Natural killer cell (primary cell): ENCODE measurements at regions not wholly inside any gene's neighbourhood (a gene's known extent, or its start where the extent isn't known, plus 50 kb on each side); places are given as distances from the start of the nearest gene placed in this dataset.

Experiments used
- ATAC-seq, 3 donors: fragments of 150-1000 bp in 2 of 3; fragments of 200-7000 bp in 1 of 3; cut with Tn5 transposase; 1 replicate in 1 of 3; 2 replicates in 2 of 3; pipeline ENCODE4 v1.10.0; 2021; ENCODE audit warnings: mild to moderate bottlenecking in 2 of 3, moderate library complexity in 2 of 3
- DNase-seq, 2 donors: peaks; one replicate each; pipeline versions ENCODE4 v3.0.0 to v3.0.0-alpha.2; 2013 to 2021; ENCODE audit warnings: mixed read lengths in 1 of 2
- H3K27ac ChIP-seq: one replicate; pipeline ENCODE4 v1.5.1; 2013; ENCODE audit warnings: mild to moderate bottlenecking, low read length
- H3K27me3 ChIP-seq: one replicate; pipeline ENCODE4 v1.6.1; 2013; ENCODE audit warnings: low read length; ENCODE audit not compliant: control insufficient read depth, insufficient read depth
- H3K36me3 ChIP-seq: one replicate; pipeline ENCODE4 v1.6.1; 2013; ENCODE audit warnings: low read length; ENCODE audit not compliant: control insufficient read depth, insufficient read depth
- H3K4me1 ChIP-seq: one replicate; pipeline ENCODE4 v1.6.1; 2013; ENCODE audit warnings: low read length; ENCODE audit not compliant: control insufficient read depth, insufficient read depth
- H3K4me3 ChIP-seq: one replicate; pipeline ENCODE4 v1.5.1; 2013; ENCODE audit warnings: low read length
- H3K9me3 ChIP-seq: one replicate; pipeline ENCODE4 v1.6.1; 2013; ENCODE audit warnings: low read length; ENCODE audit not compliant: control insufficient read depth, insufficient read depth
- H3K27ac Mint-ChIP-seq, 2 donors: one replicate each; pipeline ENCODE4 v1.8.0; 2022; ENCODE audit warnings: mild to moderate bottlenecking in 2 of 2, mixed read lengths in 2 of 2, moderate library complexity in 1 of 2
- H3K27me3 Mint-ChIP-seq, 2 donors: one replicate each; pipeline ENCODE4 v1.8.0; 2022; ENCODE audit warnings: low read depth in 2 of 2, mixed read lengths in 2 of 2
- H3K36me3 Mint-ChIP-seq: one replicate; pipeline ENCODE4 v1.8.0; 2022; ENCODE audit warnings: mixed read lengths
- H3K4me1 Mint-ChIP-seq, 2 donors: one replicate each; pipeline ENCODE4 v1.8.0; 2022; ENCODE audit warnings: mixed read lengths in 2 of 2
- H3K4me3 Mint-ChIP-seq: one replicate; pipeline ENCODE4 v1.8.0; 2022; ENCODE audit warnings: mild to moderate bottlenecking, moderate library complexity, mixed read lengths
- H3K9me3 Mint-ChIP-seq, 2 donors: one replicate each; pipeline ENCODE4 v1.8.0; 2022; ENCODE audit warnings: mixed read lengths in 2 of 2
- WGBS: methylation state at CpG from one replicate; pipeline ENCODE4 v1.1.7; 2013; ENCODE audit warnings: missing lambda C conversion rate; ENCODE audit not compliant: insufficient coverage; 5-methylcytosine and 5-hydroxymethylcytosine counted together
- intact Hi-C: fragments of 100-400 bp; cut with micrococcal nuclease; formaldehyde crosslinking; loops from one replicate; pipeline ENCODE4 v1.14.2; 2022
- TF ChIP-seq, protein P1 (sequence below): fragments of 200-600 bp; IDR thresholded peaks from one replicate; pipeline ENCODE4 v1.8.0; 2022; ENCODE audit warnings: antibody characterized with exemption

- H3K4me1 ChIP-seq = no peaks in the 10 kb centered on the region
- 90% methylated on average over 8 of the region's 8 CpGs for WGBS
- H3K27me3 ChIP-seq = no peaks in the 10 kb centered on the region
- no peak overlapping the region for H3K27ac ChIP-seq
- Mint-ChIP-seq H3K27ac (no peak overlapping the region), H3K4me3 (no peak overlapping the region), H3K27me3 (no peaks in the 10 kb centered on the region), H3K36me3 (peaks cover 31% of the 10 kb centered on the region), H3K4me1 (no peaks in the 10 kb centered on the region), H3K9me3 (peaks cover 20 to 23% of the 10 kb centered on the region in 2 donors)
- intact Hi-C loops = no loop called here
- DNase-seq (no peak), ATAC-seq (no peak)
- no peaks in the 10 kb centered on the region for H3K36me3 ChIP-seq
- H3K4me3 ChIP-seq = no peak overlapping the region
- H3K9me3 ChIP-seq = peaks cover 8% of the 10 kb centered on the region
- TF ChIP-seq, protein P1, sequence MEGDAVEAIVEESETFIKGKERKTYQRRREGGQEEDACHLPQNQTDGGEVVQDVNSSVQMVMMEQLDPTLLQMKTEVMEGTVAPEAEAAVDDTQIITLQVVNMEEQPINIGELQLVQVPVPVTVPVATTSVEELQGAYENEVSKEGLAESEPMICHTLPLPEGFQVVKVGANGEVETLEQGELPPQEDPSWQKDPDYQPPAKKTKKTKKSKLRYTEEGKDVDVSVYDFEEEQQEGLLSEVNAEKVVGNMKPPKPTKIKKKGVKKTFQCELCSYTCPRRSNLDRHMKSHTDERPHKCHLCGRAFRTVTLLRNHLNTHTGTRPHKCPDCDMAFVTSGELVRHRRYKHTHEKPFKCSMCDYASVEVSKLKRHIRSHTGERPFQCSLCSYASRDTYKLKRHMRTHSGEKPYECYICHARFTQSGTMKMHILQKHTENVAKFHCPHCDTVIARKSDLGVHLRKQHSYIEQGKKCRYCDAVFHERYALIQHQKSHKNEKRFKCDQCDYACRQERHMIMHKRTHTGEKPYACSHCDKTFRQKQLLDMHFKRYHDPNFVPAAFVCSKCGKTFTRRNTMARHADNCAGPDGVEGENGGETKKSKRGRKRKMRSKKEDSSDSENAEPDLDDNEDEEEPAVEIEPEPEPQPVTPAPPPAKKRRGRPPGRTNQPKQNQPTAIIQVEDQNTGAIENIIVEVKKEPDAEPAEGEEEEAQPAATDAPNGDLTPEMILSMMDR = no peak
These were observed 134.4 kb downstream of the LEPR start for GRCh38 chr1:65554829-65555228.

DNA sequence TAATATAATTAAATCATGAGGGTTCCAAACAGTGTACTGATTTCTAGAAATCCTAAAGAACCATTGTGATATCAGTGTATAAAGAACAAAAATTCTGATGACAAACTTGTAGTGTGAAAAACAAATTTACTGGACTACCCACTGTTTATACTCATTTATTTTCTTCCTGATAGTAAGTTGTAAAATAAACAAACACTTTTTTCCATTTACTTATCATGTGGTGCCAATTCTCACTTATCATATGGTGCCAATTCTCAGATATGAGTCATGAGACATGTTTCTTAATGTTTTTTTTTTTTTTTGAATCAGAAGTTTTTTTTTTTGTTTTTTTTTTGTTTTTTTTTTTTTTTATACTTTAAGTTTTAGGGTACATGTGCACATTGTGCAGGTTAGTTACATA, 137.7 kb downstream of the LEPR start:
- H3K27ac Mint-ChIP-seq = no peak overlapping the region
- Histone ChIP-seq H3K27ac (no peak overlapping the region), H3K4me3 (no peak overlapping the region), H3K36me3 (no peaks in the 10 kb centered on the region), H3K9me3 (peaks cover 5% of the 10 kb centered on the region), H3K4me1 (no peaks in the 10 kb centered on the region), H3K27me3 (no peaks in the 10 kb centered on the region)
- no peak for DNase-seq
- peaks cover 7 to 11% of the 10 kb centered on the region in 2 donors for H3K9me3 Mint-ChIP-seq
- no peaks in the 10 kb centered on the region for H3K4me1 Mint-ChIP-seq
- TF ChIP-seq, protein P1 = no peak
- H3K36me3 Mint-ChIP-seq = peaks cover 6% of the 10 kb centered on the region
- no peak for ATAC-seq
- no peak overlapping the region for H3K4me3 Mint-ChIP-seq
- intact Hi-C loops = no loop called here
- no peaks in the 10 kb centered on the region for H3K27me3 Mint-ChIP-seq

DNA sequence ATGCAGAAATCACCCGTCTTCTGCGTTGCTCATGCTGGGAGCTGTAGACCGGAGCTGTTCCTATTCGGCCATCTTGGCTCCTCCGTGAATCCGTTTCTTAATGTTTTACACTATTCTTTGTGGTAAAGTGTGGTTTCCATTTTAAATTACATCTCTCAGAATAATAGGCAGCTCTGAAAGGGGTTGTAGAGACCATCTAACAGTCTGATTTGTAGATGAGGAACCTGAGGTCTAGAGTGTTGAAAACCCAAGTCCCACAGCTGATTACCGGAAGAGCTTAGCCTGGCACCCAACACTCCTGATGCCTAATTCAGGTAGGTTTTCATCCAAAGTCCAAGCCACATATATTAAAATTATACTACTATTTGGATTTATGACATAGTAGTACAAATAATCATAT, 144.0 kb downstream of the LEPR start:
- no peak overlapping the region for H3K4me3 Mint-ChIP-seq
- H3K36me3 Mint-ChIP-seq = no peaks in the 10 kb centered on the region
- intact Hi-C loops = no loop called here
- no peak overlapping the region for H3K27ac Mint-ChIP-seq
- no peaks in the 10 kb centered on the region for H3K4me1 Mint-ChIP-seq
- no peak overlapping the region for H3K27ac ChIP-seq
- no peaks in the 10 kb centered on the region for H3K27me3 Mint-ChIP-seq
- WGBS = 100% methylated on average over 1 of the region's 7 CpGs
- DNase-seq (no peak), ATAC-seq (no peak)
- H3K9me3 ChIP-seq = no peaks in the 10 kb centered on the region
- H3K4me1 ChIP-seq = no peaks in the 10 kb centered on the region
- peaks cover 2 to 8% of the 10 kb centered on the region in 2 donors for H3K9me3 Mint-ChIP-seq
- H3K36me3 ChIP-seq = no peaks in the 10 kb centered on the region
- no peak overlapping the region for H3K4me3 ChIP-seq
- H3K27me3 ChIP-seq = no peaks in the 10 kb centered on the region
- TF ChIP-seq, protein P1 = no peak

DNA sequence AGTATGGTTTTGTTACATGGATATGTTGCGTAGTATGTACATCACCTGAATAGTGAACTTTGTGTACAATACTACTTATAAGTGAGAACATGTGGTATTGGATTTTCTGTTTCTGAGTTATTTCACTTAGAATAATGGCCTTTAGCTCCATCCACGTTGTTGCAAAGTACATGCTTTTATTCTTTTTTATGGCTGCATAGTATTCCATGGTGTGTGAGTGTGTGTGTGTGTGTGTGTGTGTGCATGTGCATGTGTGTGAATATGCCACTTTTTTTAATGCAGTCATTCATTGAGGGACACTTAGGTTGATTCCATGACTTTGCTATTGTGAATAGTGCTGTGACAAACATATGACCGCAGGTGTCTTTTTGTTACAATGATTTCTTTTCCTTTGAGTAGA, 147.8 kb downstream of the LEPR start:
- Mint-ChIP-seq H3K36me3 (no peaks in the 10 kb centered on the region), H3K4me3 (no peak overlapping the region), H3K4me1 (no peaks in the 10 kb centered on the region), H3K27me3 (no peaks in the 10 kb centered on the region), H3K27ac (no peak overlapping the region), H3K9me3 (peaks cover 2 to 8% of the 10 kb centered on the region in 2 donors)
- intact Hi-C loops = no loop called here
- Histone ChIP-seq H3K27me3 (no peaks in the 10 kb centered on the region), H3K4me3 (no peak overlapping the region), H3K4me1 (no peaks in the 10 kb centered on the region), H3K36me3 (no peaks in the 10 kb centered on the region), H3K27ac (no peak overlapping the region), H3K9me3 (no peaks in the 10 kb centered on the region)
- ATAC-seq (no peak), DNase-seq (no peak)
- WGBS = 82% methylated on average over 3 of the region's 3 CpGs
- TF ChIP-seq, protein P1 = no peak
